KMS-11 (cell line): ENCODE measurements at regions not wholly inside any gene's neighbourhood (a gene's known extent, or its start where the extent isn't known, plus 50 kb on each side); places are given as distances from the start of the nearest gene placed in this dataset.

Source experiments
- H2AFZ ChIP-seq: fragments of 200-600 bp; sonication (generic); 2 replicates; pipeline ENCODE4 v1.6.1; 2016; ENCODE audit warnings: antibody characterized with exemption, mixed run types, low read depth
- H3K27ac ChIP-seq: fragments of 200-600 bp; sonication (generic); 2 replicates; pipeline ENCODE4 v1.6.1; 2016; ENCODE audit warnings: mild to moderate bottlenecking, mixed run types
- H3K27me3 ChIP-seq: fragments of 200-600 bp; sonication (generic); 2 replicates; pipeline ENCODE4 v1.6.1; 2017; ENCODE audit warnings: mild to moderate bottlenecking, low read depth, mixed run types, moderate library complexity; ENCODE audit not compliant: insufficient read depth
- H3K36me3 ChIP-seq: fragments of 200-600 bp; sonication (generic); 2 replicates; pipeline ENCODE4 v1.6.1; 2017; ENCODE audit warnings: mild to moderate bottlenecking, mixed run types; ENCODE audit not compliant: insufficient read depth
- H3K4me1 ChIP-seq: fragments of 200-600 bp; sonication (generic); 2 replicates; pipeline ENCODE4 v1.6.1; 2016; ENCODE audit warnings: mild to moderate bottlenecking, low read depth, mixed run types; ENCODE audit not compliant: poor library complexity, severe bottlenecking
- H3K4me2 ChIP-seq: fragments of 200-600 bp; sonication (generic); 2 replicates; pipeline ENCODE4 v1.7.0; 2016; ENCODE audit warnings: mild to moderate bottlenecking, mixed run types
- H3K4me3 ChIP-seq: fragments of 200-600 bp; sonication (generic); IDR thresholded peaks from 2 replicates; pipeline ENCODE4 v1.6.1; 2017; ENCODE audit warnings: low read depth, low read length, mixed read lengths; ENCODE audit not compliant: insufficient read depth
- H3K79me2 ChIP-seq: fragments of 200-600 bp; sonication (generic); 2 replicates; pipeline ENCODE4 v1.6.1; 2016; ENCODE audit warnings: low read depth, mixed run types; ENCODE audit not compliant: insufficient read depth
- H3K9ac ChIP-seq: fragments of 200-600 bp; sonication (generic); 2 replicates; pipeline ENCODE4 v1.6.1; 2016; ENCODE audit warnings: mild to moderate bottlenecking, mixed run types
- H4K20me1 ChIP-seq: fragments of 200-600 bp; sonication (generic); 2 replicates; pipeline ENCODE4 v1.6.1; 2016; ENCODE audit warnings: mild to moderate bottlenecking, mixed run types; ENCODE audit not compliant: insufficient read depth
- TF ChIP-seq, protein P1 (sequence below): fragments of 200-600 bp; sonication (generic); conservative IDR thresholded peaks from 2 replicates; pipeline ENCODE4 v1.6.1; 2017; ENCODE audit warnings: low read depth, mild to moderate bottlenecking, antibody characterized with exemption, low read length, moderate library complexity, mixed read lengths

DNA sequence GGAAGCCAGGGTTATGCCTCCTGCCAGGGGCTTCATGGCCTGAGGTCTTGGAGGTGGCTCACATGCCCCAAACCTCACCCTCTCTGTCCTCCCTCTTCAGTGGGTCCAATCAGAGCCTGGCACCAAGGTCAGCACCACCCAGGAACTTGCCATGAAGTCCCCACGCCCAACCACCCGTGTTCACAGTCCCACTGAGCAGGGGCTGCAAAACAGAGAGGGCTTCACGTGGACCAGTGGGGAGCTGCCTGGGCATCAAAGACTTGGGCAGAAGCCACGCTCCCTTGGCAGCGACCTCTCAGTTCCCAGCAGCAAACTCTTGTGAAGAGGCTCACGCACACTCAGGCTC is 425.8 kb upstream of the B3GAT1 start:
- no peak overlapping the region for H3K4me2 ChIP-seq
- no peak overlapping the region for H2AFZ ChIP-seq
- TF ChIP-seq, protein P1, sequence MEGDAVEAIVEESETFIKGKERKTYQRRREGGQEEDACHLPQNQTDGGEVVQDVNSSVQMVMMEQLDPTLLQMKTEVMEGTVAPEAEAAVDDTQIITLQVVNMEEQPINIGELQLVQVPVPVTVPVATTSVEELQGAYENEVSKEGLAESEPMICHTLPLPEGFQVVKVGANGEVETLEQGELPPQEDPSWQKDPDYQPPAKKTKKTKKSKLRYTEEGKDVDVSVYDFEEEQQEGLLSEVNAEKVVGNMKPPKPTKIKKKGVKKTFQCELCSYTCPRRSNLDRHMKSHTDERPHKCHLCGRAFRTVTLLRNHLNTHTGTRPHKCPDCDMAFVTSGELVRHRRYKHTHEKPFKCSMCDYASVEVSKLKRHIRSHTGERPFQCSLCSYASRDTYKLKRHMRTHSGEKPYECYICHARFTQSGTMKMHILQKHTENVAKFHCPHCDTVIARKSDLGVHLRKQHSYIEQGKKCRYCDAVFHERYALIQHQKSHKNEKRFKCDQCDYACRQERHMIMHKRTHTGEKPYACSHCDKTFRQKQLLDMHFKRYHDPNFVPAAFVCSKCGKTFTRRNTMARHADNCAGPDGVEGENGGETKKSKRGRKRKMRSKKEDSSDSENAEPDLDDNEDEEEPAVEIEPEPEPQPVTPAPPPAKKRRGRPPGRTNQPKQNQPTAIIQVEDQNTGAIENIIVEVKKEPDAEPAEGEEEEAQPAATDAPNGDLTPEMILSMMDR = no peak
- H3K27me3 ChIP-seq = no peaks in the 10 kb centered on the region; the same call in 1 of the 2 replicates
- H4K20me1 ChIP-seq = no peaks in the 10 kb centered on the region
- no peak overlapping the region for H3K9ac ChIP-seq
- no peak overlapping the region for H3K27ac ChIP-seq
- H3K36me3 ChIP-seq = no peaks in the 10 kb centered on the region
- no peak overlapping the region for H3K4me3 ChIP-seq
- H3K4me1 ChIP-seq = no peaks in the 10 kb centered on the region
- no peaks in the 10 kb centered on the region for H3K79me2 ChIP-seq

DNA sequence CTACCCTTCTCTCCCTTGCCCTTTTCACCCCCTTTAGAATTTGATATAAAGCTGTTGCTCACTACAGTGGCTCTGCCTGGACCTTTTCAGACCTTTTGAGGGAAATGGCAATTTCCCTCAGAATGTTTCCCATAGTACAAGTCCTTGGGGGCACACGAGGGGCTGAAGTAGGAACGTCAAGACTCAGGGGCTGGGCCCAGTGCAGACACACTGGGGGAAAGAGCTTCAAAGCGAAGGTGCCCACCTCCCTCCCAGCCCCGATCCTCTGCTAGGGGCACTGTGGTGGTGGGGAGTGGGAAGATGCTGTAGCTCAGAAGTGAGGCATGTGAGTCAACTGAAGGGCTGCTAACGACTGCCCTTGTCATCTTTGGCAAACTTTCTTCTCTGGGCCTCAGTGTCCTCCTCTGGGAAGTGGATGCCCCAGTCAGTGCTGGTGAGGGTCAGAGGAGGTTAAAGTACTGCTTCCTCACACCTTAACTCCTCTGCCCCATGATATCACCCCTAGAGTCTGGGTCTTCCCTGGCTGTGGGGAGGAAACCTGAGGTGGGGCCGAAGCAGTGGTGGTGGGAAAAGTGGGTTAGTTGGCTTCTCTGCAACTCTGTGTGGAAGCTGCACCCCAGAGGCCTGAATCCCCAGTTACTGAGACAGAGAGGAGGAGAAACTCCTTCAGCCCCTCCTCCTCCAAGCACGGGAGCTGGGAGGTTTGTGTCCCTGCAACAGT is 425.3 kb upstream of the B3GAT1 start:
- Histone ChIP-seq H2AFZ (no peak overlapping the region), H3K9ac (no peak overlapping the region), H3K27ac (no peak overlapping the region), H3K36me3 (no peaks in the 10 kb centered on the region), H4K20me1 (no peaks in the 10 kb centered on the region), H3K27me3 (no peaks in the 10 kb centered on the region; the same call in 1 of the 2 replicates), H3K79me2 (no peaks in the 10 kb centered on the region), H3K4me2 (no peak overlapping the region), H3K4me3 (no peak overlapping the region), H3K4me1 (no peaks in the 10 kb centered on the region)
- TF ChIP-seq, protein P1 = no peak

DNA sequence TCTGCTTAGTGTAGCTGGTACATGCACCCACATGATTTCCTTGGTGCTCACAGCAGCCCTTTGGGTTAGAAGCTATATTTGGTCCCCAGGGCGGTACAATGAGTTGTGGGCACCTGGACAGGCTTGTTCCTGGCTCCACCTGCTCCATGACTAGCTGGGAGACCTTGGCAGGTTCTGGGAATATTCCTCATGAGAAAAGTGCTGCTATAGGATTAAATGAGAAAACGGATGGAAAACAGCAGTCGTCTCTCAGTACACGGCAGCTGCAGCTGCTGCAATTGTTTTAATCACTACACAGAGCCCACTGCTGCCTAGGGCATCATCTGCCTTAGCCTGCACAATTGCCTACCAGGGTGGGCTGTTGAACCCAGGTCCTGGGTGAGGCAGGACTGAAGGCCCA is 424.5 kb upstream of the B3GAT1 start:
- H3K9ac ChIP-seq = no peak overlapping the region
- H3K4me3 ChIP-seq = no peak overlapping the region
- no peaks in the 10 kb centered on the region for H3K36me3 ChIP-seq
- no peaks in the 10 kb centered on the region for H3K4me1 ChIP-seq
- H3K27me3 ChIP-seq = no peaks in the 10 kb centered on the region; the same call in 1 of the 2 replicates
- no peaks in the 10 kb centered on the region for H3K79me2 ChIP-seq
- H4K20me1 ChIP-seq = no peaks in the 10 kb centered on the region
- TF ChIP-seq, protein P1 = no peak
- H3K27ac ChIP-seq = no peak overlapping the region
- no peak overlapping the region for H2AFZ ChIP-seq
- H3K4me2 ChIP-seq = no peak overlapping the region

DNA sequence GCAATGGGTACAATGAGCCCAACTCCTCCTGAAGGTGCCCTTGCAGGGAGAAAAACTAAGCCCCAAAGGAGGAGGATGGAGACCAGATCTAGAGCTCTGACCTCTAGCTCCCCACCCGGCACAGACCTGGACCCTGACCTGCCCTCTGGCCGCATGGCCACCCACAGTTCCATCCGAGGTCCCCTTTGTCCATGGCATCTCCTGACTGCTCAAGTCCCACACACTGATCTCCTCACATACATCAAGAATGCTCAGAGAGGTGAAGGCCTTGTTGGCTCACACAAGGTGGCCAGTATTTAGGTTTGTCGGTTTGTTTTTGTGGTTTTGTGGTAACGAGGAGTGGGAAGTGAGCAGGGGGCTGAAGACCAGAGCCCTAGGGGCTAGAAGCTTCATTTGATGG is 423.5 kb upstream of the B3GAT1 start:
- Histone ChIP-seq H3K79me2 (no peaks in the 10 kb centered on the region), H3K4me3 (no peak overlapping the region), H3K36me3 (no peaks in the 10 kb centered on the region), H3K4me1 (no peaks in the 10 kb centered on the region), H3K27ac (no peak overlapping the region), H3K4me2 (no peak overlapping the region), H3K27me3 (no peaks in the 10 kb centered on the region; the same call in 1 of the 2 replicates), H2AFZ (no peak overlapping the region), H4K20me1 (no peaks in the 10 kb centered on the region), H3K9ac (no peak overlapping the region)
- TF ChIP-seq, protein P1 = no peak
